ENCODE measurements at regions not wholly inside any gene's neighbourhood (a gene's known extent, or its start where the extent isn't known, plus 50 kb on each side); places are given as distances from the start of the nearest gene placed in this dataset.
"Not testable (repeated sequence)": the region's sequence is repeated elsewhere in the genome, so short reads cannot be mapped to it uniquely, and the experiment has no call there.

- peak; percentile 94 for FAIRE-seq
These were observed 195.5 kb downstream of the CDCA7 start for GRCh38 chr2:173550143-173550542.

GRCh38 chr2:173552531-173552930 lies 197.9 kb downstream of the CDCA7 start:
- FAIRE-seq = no peak

- FAIRE-seq = no peak
These were observed 198.9 kb downstream of the CDCA7 start for GRCh38 chr2:173553593-173553992.

- FAIRE-seq = no peak
These were observed 201.2 kb downstream of the CDCA7 start for GRCh38 chr2:173555833-173556232.

- no peak for FAIRE-seq
These were observed 202.1 kb downstream of the CDCA7 start for GRCh38 chr2:173556816-173557215.

GRCh38 chr2:173557497-173557896 lies 202.8 kb downstream of the CDCA7 start:
- FAIRE-seq = no peak

- FAIRE-seq = no peak
These were observed 212.8 kb downstream of the CDCA7 start for GRCh38 chr2:173567493-173567892.

GRCh38 chr2:173568054-173568453 lies 213.4 kb downstream of the CDCA7 start:
- FAIRE-seq = no peak

- FAIRE-seq = no peak
These were observed 216.5 kb downstream of the CDCA7 start for GRCh38 chr2:173571021-173571821.

GRCh38 chr2:173571887-173572680 lies 217.4 kb downstream of the CDCA7 start:
- no peak for FAIRE-seq

- no peak for FAIRE-seq
These were observed 218.2 kb downstream of the CDCA7 start for GRCh38 chr2:173572848-173573247.

- FAIRE-seq = not testable (repeated sequence)
These were observed 219.1 kb downstream of the CDCA7 start for GRCh38 chr2:173573782-173574181.

- no peak for FAIRE-seq
These were observed 219.8 kb downstream of the CDCA7 start for GRCh38 chr2:173574324-173575112.

- FAIRE-seq = no peak
These were observed 223.9 kb downstream of the CDCA7 start for GRCh38 chr2:173578404-173579107.

- no peak for FAIRE-seq
These were observed 225.7 kb downstream of the CDCA7 start for GRCh38 chr2:173580351-173580750.

GRCh38 chr2:173580956-173581355 lies 226.3 kb downstream of the CDCA7 start:
- FAIRE-seq = no peak

GRCh38 chr2:173583196-173583595 lies 228.5 kb downstream of the CDCA7 start:
- FAIRE-seq = no peak

GRCh38 chr2:173584000-173584399 lies 229.3 kb downstream of the CDCA7 start:
- FAIRE-seq = no peak

GRCh38 chr2:173584676-173585458 lies 230.2 kb downstream of the CDCA7 start:
- no peak for FAIRE-seq

- FAIRE-seq = no peak
These were observed 234.3 kb downstream of the CDCA7 start for GRCh38 chr2:173588931-173589369.

- no peak for FAIRE-seq
These were observed 235.1 kb downstream of the CDCA7 start for GRCh38 chr2:173589604-173590275.
